Stimulated activated naive CD4-positive, alpha-beta T cell (primary cell): ENCODE measurements at regions not wholly inside any gene's neighbourhood (a gene's known extent, or its start where the extent isn't known, plus 50 kb on each side); places are given as distances from the start of the nearest gene placed in this dataset.
"Not testable (repeated sequence)": the region's sequence is repeated elsewhere in the genome, so short reads cannot be mapped to it uniquely, and the experiment has no call there.

Experiments used
- DNase-seq, 6 experiments: peaks; one replicate each; lab custom pipeline; 2025; lab: John Stamatoyannopoulos, UW

- no peak for DNase-seq
These were observed 77.3 kb upstream of the SLC1A3 start for GRCh38 chr5:36529142-36529541.

GRCh38 chr5:36530215-36530614, 76.2 kb upstream of the SLC1A3 start:
- no peak for DNase-seq

- DNase-seq, result no peak
These were observed 75.0 kb upstream of the SLC1A3 start for GRCh38 chr5:36531401-36531800.

- DNase-seq, result no peak
These were observed 71.0 kb upstream of the SLC1A3 start for GRCh38 chr5:36535378-36535777.

- no peak for DNase-seq
These were observed 70.4 kb upstream of the SLC1A3 start for GRCh38 chr5:36535859-36536615.

- DNase-seq, result no peak
These were observed 69.8 kb upstream of the SLC1A3 start for GRCh38 chr5:36536616-36537005.

GRCh38 chr5:36537724-36538123, 68.7 kb upstream of the SLC1A3 start:
- DNase-seq, result no peak

GRCh38 chr5:36552651-36553393, 53.6 kb upstream of the SLC1A3 start:
- DNase-seq, result no peak

- not testable (repeated sequence) for DNase-seq
These were observed 51.4 kb upstream of the SLC1A3 start for GRCh38 chr5:36555035-36555434.
